SK-N-SH (cell line): ENCODE measurements at regions not wholly inside any gene's neighbourhood (a gene's known extent, or its start where the extent isn't known, plus 50 kb on each side); places are given as distances from the start of the nearest gene placed in this dataset.

Source experiments
- CTCF ChIA-PET: fragments of 300-600, 350-600 bp; formaldehyde crosslinking; extraction: SDS; loops from one replicate; lab custom pipeline; 2021; lab: Yijun Ruan, JAX
- POLR2A ChIA-PET: fragments of 350-600 bp; sonication (Branson Sonifier 250); formaldehyde crosslinking; extraction: SDS; loops from one replicate; lab custom pipeline; 2020; ENCODE audit warnings: antibody characterized with exemption, inconsistent platforms; lab: Yijun Ruan, JAX
- DNase-seq: peaks from one replicate; pipeline ENCODE4 v3.0.0; 2012
- H2AFZ ChIP-seq: fragments of 200-600 bp; sonication (generic); 2 replicates; pipeline ENCODE4 v1.8.1; 2016; ENCODE audit warnings: antibody characterized with exemption, mild to moderate bottlenecking, low read depth
- H3F3A ChIP-seq: fragments of 200-600 bp; sonication (generic); replicated peaks from 2 replicates; pipeline ENCODE3; 2016; ENCODE audit warnings: antibody characterized with exemption, mild to moderate bottlenecking; ENCODE audit not compliant: insufficient read depth
- H3K27ac ChIP-seq, 2 experiments: fragments of 200-500 bp in 1 of 2; fragments of 200-600 bp in 1 of 2; sonication (Bioruptor generic) in 1 of 2; sonication (generic), shearing (Covaris generic) in 1 of 2; 2 replicates each; pipeline versions ENCODE4 v1.5.1 to v1.6.1; 2014 to 2016; ENCODE audit warnings: low read depth in 2 of 2, inconsistent platforms in 1 of 2, low read length in 1 of 2, mild to moderate bottlenecking in 1 of 2, mixed read lengths in 1 of 2
- H3K27me3 ChIP-seq: fragments of 200-600 bp; sonication (generic), shearing (Covaris generic); 2 replicates; pipeline ENCODE4 v1.6.1; 2016; ENCODE audit warnings: mixed run types; ENCODE audit not compliant: insufficient read depth
- H3K36me3 ChIP-seq, 2 experiments: fragments of 200-500 bp in 1 of 2; fragments of 200-600 bp in 1 of 2; sonication (Bioruptor generic) in 1 of 2; sonication (generic) in 1 of 2; replicated peaks in 1 of 2; 2 replicates each; pipeline versions ENCODE3 to v1.5.1; 2014 to 2016; ENCODE audit warnings: low read length in 1 of 2, mild to moderate bottlenecking in 1 of 2; ENCODE audit not compliant: insufficient read depth in 2 of 2, control insufficient read depth in 1 of 2
- H3K4me1 ChIP-seq, 2 experiments: fragments of 200-500 bp in 1 of 2; fragments of 200-600 bp in 1 of 2; sonication (Bioruptor generic) in 1 of 2; sonication (generic), shearing (Covaris generic) in 1 of 2; 2 replicates each; pipeline versions ENCODE4 v1.5.1 to v1.6.1; 2014 to 2016; ENCODE audit warnings: low read depth in 1 of 2, low read length in 1 of 2, mixed run types in 1 of 2; ENCODE audit not compliant: insufficient read depth in 2 of 2, control insufficient read depth in 1 of 2
- H3K4me2 ChIP-seq: fragments of 200-600 bp; sonication (generic), shearing (Covaris generic); 2 replicates; pipeline ENCODE4 v1.6.1; 2017; ENCODE audit warnings: mixed run types
- H3K4me3 ChIP-seq, 2 experiments: fragments of 200-500 bp in 1 of 2; fragments of 200-600 bp in 1 of 2; sonication (Bioruptor generic) in 1 of 2; sonication (generic), shearing (Covaris generic) in 1 of 2; 2 replicates each; pipeline versions ENCODE4 v1.5.1 to v1.8.1; 2014 to 2016; ENCODE audit warnings: low read depth in 2 of 2, inconsistent platforms in 1 of 2, low read length in 1 of 2, mild to moderate bottlenecking in 1 of 2, mixed read lengths in 1 of 2, moderate library complexity in 1 of 2
- H3K79me2 ChIP-seq: fragments of 200-600 bp; sonication (generic); 2 replicates; pipeline ENCODE4 v1.8.1; 2017; ENCODE audit warnings: mild to moderate bottlenecking; ENCODE audit not compliant: insufficient read depth
- H3K9ac ChIP-seq: fragments of 200-600 bp; sonication (generic); 2 replicates; pipeline ENCODE4 v1.6.1; 2017; ENCODE audit warnings: mixed run types
- H3K9me2 ChIP-seq: fragments of 200-600 bp; sonication (generic); 2 replicates; pipeline ENCODE4 v1.6.1; 2017; ENCODE audit warnings: mixed run types
- H3K9me3 ChIP-seq: fragments of 200-600 bp; sonication (generic); 2 replicates; pipeline ENCODE4 v1.6.1; 2017; ENCODE audit warnings: mixed run types, mild to moderate bottlenecking, moderate library complexity
- H4K20me1 ChIP-seq: fragments of 200-600 bp; sonication (generic); 2 replicates; pipeline ENCODE4 v1.6.1; 2017; ENCODE audit warnings: mild to moderate bottlenecking, mixed run types; ENCODE audit not compliant: insufficient read depth
- CHD2 ChIP-seq: fragments of 150-350 bp; IDR thresholded peaks from 2 replicates; pipeline ENCODE4 v1.6.1; 2018; ENCODE audit warnings: low read length; ENCODE audit not compliant: partially characterized antibody
- FOSL2 ChIP-seq: IDR thresholded peaks from 2 replicates; pipeline ENCODE4 v1.4.0; 2012; ENCODE audit warnings: low read depth, mild to moderate bottlenecking, moderate library complexity, borderline replicate concordance
- FOXJ3 ChIP-seq: sonication (generic); formaldehyde crosslinking; IDR thresholded peaks from 2 replicates; pipeline ENCODE4 v1.5.1; 2020; ENCODE audit warnings: mild to moderate bottlenecking, missing genetic modification reagents
- FOXM1 ChIP-seq: IDR thresholded peaks from 2 replicates; pipeline ENCODE4 v1.4.0; 2012; ENCODE audit warnings: low read depth, mild to moderate bottlenecking
- GATA2 ChIP-seq: sonication (generic); formaldehyde crosslinking; IDR thresholded peaks from 2 replicates; pipeline ENCODE4 v1.5.0; 2020; ENCODE audit warnings: mild to moderate bottlenecking, missing genetic modification reagents
- IRF3 ChIP-seq: fragments of 150-350 bp; IDR thresholded peaks from 2 replicates; pipeline ENCODE4 v1.6.1; 2016; ENCODE audit warnings: mild to moderate bottlenecking, low read depth, low read length
- JUND ChIP-seq: IDR thresholded peaks from 2 replicates; pipeline ENCODE4 v1.4.0; 2012
- MXI1 ChIP-seq: IDR thresholded peaks from 2 replicates; pipeline ENCODE4 v1.6.1; 2012; ENCODE audit warnings: mild to moderate bottlenecking, low read depth, low read length, improper control_type of control experiment
- NFIC ChIP-seq: IDR thresholded peaks from 2 replicates; pipeline ENCODE4 v1.4.0; 2012; ENCODE audit warnings: borderline replicate concordance
- PBX3 ChIP-seq: IDR thresholded peaks from 2 replicates; pipeline ENCODE4; 2012
- RAD21 ChIP-seq: IDR thresholded peaks from 2 replicates; pipeline ENCODE4 v1.6.1; 2012; ENCODE audit warnings: mild to moderate bottlenecking, low read length
- REST ChIP-seq: IDR thresholded peaks from 2 replicates; pipeline ENCODE4 v1.6.1; 2012; ENCODE audit warnings: mild to moderate bottlenecking, low read depth, low read length, moderate library complexity
- RFX5 ChIP-seq: IDR thresholded peaks from 2 replicates; pipeline ENCODE4 v1.6.1; 2012; ENCODE audit warnings: mild to moderate bottlenecking, improper control_type of control experiment, low read length
- SIN3A ChIP-seq: IDR thresholded peaks from 2 replicates; pipeline ENCODE4 v1.6.1; 2012; ENCODE audit warnings: low read depth, mild to moderate bottlenecking, low read length, moderate library complexity, borderline replicate concordance
- TAF1 ChIP-seq: IDR thresholded peaks from 2 replicates; pipeline ENCODE4 v1.6.1; 2012; ENCODE audit warnings: low read depth, mild to moderate bottlenecking, low read length, moderate library complexity, borderline replicate concordance
- TCF12 ChIP-seq: IDR thresholded peaks from 2 replicates; pipeline ENCODE4 v1.4.0; 2012
- TEAD4 ChIP-seq: IDR thresholded peaks from 2 replicates; pipeline ENCODE4 v1.4.0; 2012; ENCODE audit warnings: mild to moderate bottlenecking, borderline replicate concordance; ENCODE audit not compliant: insufficient read depth
- USF1 ChIP-seq: IDR thresholded peaks from 2 replicates; pipeline ENCODE4 v1.4.0; 2012; ENCODE audit warnings: low read depth, borderline replicate concordance
- ZBTB33 ChIP-seq: IDR thresholded peaks from 2 replicates; pipeline ENCODE4 v1.4.0; 2012; ENCODE audit warnings: low read depth, borderline replicate concordance
- WGBS: methylation state at CpG from one replicate; pipeline ENCODE4 v1.1.6; 2017; ENCODE audit warnings: low lambda C conversion rate; 5-methylcytosine and 5-hydroxymethylcytosine counted together

GRCh38 chr5:40397091-40397490, 282.6 kb upstream of the PTGER4 start:
- CTCF ChIA-PET: no interaction called here

More at GRCh38 chr5:40397091-40397490, 282.6 kb upstream of the PTGER4 start:
- Histone ChIP-seq H3K9ac (no peak overlapping the region), H3F3A (no peaks in the 10 kb centered on the region), H3K4me1 (no peaks in the 10 kb centered on the region), H3K36me3 (no peaks in the 10 kb centered on the region), H2AFZ (no peak overlapping the region), H3K4me2 (no peak overlapping the region), H3K27me3 (no peaks in the 10 kb centered on the region), H3K9me2 (no peaks in the 10 kb centered on the region), H3K79me2 (no peaks in the 10 kb centered on the region), H3K4me3 (no peak overlapping the region), H3K27ac (no peak overlapping the region), H4K20me1 (no peaks in the 10 kb centered on the region), H3K9me3 (no peaks in the 10 kb centered on the region)
- POLR2A ChIA-PET: no interaction called here
- no peak for DNase-seq
- TF ChIP-seq TEAD4 (no peak), FOXM1 (no peak), ZBTB33 (no peak), GATA2 (CRISPR knock-in tag) (no peak), FOSL2 (no peak), JUND (no peak), USF1 (no peak), NFIC (no peak), RAD21 (no peak), IRF3 (no peak), PBX3 (no peak), MXI1 (no peak), REST (no peak), CHD2 (no peak), TCF12 (no peak), RFX5 (no peak), TAF1 (no peak), SIN3A (no peak), FOXJ3 (CRISPR knock-in tag) (no peak)
- WGBS: 14% methylated on average over 2 of the region's 2 CpGs
